NB4 (cell line): ENCODE measurements at regions not wholly inside any gene's neighbourhood (a gene's known extent, or its start where the extent isn't known, plus 50 kb on each side); places are given as distances from the start of the nearest gene placed in this dataset.

Experiments used
- DNase-seq: peaks from one replicate; pipeline ENCODE4 v3.0.0; 2010; ENCODE audit warnings: low read depth
- H3K4me3 ChIP-seq: one replicate; pipeline ENCODE4 v1.5.1; 2011; ENCODE audit warnings: mild to moderate bottlenecking, low read depth, low read length, moderate library complexity
- CTCF ChIP-seq: IDR thresholded peaks from one replicate; pipeline ENCODE4 v1.5.1; 2012; ENCODE audit warnings: low read depth, low read length
- MAX ChIP-seq: IDR thresholded peaks from 2 replicates; pipeline ENCODE4 v1.6.1; 2011; ENCODE audit warnings: low read depth, low read length
- MYC ChIP-seq: IDR thresholded peaks from 2 replicates; pipeline ENCODE4 v1.6.1; 2011; ENCODE audit warnings: low read depth, low read length
- POLR2A ChIP-seq: IDR thresholded peaks from 2 replicates; pipeline ENCODE4 v1.6.1; 2011; ENCODE audit warnings: mild to moderate bottlenecking; ENCODE audit not compliant: insufficient read length; ENCODE audit errors: extremely low read depth

GRCh38 chr9:86724529-86724928 lies 222.8 kb downstream of the GAS1 start:
- H3K4me3 ChIP-seq, result no peak overlapping the region
- DNase-seq, result no peak
- no peak for TF ChIP-seq POLR2A
- no peak for TF ChIP-seq CTCF
- TF ChIP-seq MAX, result no peak
- TF ChIP-seq MYC, result no peak

GRCh38 chr9:86723346-86723745 lies 224.0 kb downstream of the GAS1 start:
- DNase-seq, result peak; percentile 20
- TF ChIP-seq MAX, result no peak
- TF ChIP-seq MYC, result no peak
- TF ChIP-seq POLR2A, result no peak
- TF ChIP-seq CTCF, result no peak

GRCh38 chr9:86722706-86723075 lies 224.6 kb downstream of the GAS1 start:
- no peak for TF ChIP-seq MYC
- no peak for TF ChIP-seq MAX
- TF ChIP-seq CTCF, result no peak
- TF ChIP-seq POLR2A, result no peak
- H3K4me3 ChIP-seq, result no peak overlapping the region
- DNase-seq, result no peak

More at GRCh38 chr9:86723346-86723745, 224.0 kb downstream of the GAS1 start:
- H3K4me3 ChIP-seq, result no peak overlapping the region

- TF ChIP-seq CTCF, result no peak
- TF ChIP-seq POLR2A, result no peak
- no peak for TF ChIP-seq MAX
- no peak for TF ChIP-seq MYC
- no peak for DNase-seq
- no peak overlapping the region for H3K4me3 ChIP-seq
Observed at GRCh38 chr9:86721843-86722705, 225.2 kb downstream of the GAS1 start.

- TF ChIP-seq MYC, result no peak
- no peak for TF ChIP-seq POLR2A
- TF ChIP-seq CTCF, result no peak
- TF ChIP-seq MAX, result no peak
- no peak for DNase-seq
- no peak overlapping the region for H3K4me3 ChIP-seq
Observed at GRCh38 chr9:86721226-86721781, 226.0 kb downstream of the GAS1 start.
